ENCODE measurements at regions not wholly inside any gene's neighbourhood (a gene's known extent, or its start where the extent isn't known, plus 50 kb on each side); places are given as distances from the start of the nearest gene placed in this dataset.

DNA sequence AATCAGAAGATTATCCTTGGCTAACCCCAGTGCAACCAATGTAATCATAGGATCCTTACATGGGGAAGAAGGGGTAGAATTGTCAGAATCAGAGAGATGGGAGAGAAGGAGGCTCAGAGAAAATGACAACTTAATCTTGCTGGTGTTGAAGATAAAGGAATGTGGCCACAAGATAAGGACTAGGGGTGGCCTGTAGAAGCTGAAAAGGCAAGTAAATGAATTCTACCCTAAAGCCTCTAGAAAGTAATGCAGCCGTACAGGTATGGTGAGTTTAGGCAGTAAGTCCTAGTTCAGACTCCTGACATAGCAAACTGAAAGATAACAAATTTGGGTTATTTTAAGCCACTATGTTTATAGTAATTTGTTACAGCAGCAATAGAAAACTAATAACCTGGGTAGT lies 718.5 kb downstream of the SLITRK6 start:
- Histone ChIP-seq H3K4me3 (ENCODE audit: low read length) (no peak overlapping the region), H3K9me2 (replicated peaks; ENCODE audit: low read length) (no peaks in the 10 kb centered on the region), H3K79me2 (ENCODE audit: low read length) (no peaks in the 10 kb centered on the region), H3K4me2 (ENCODE audit: low read length) (no peak overlapping the region), H3K9ac (ENCODE audit: low read length) (no peak overlapping the region), H3K9me3 (ENCODE audit: low read length) (no peaks in the 10 kb centered on the region), H3K36me3 (ENCODE audit: low read depth, low read length) (no peaks in the 10 kb centered on the region), H3K27ac (ENCODE audit: low read length) (no peak overlapping the region), H4K20me1 (ENCODE audit: low read length) (no peaks in the 10 kb centered on the region), H3F3A (ENCODE audit: low read length, unreplicated experiment) (no peaks in the 10 kb centered on the region), H3K27me3 (ENCODE audit: low read length) (no peaks in the 10 kb centered on the region), H3K4me1 (ENCODE audit: insufficient read depth, low read length) (no peaks in the 10 kb centered on the region), H2AFZ (ENCODE audit: low read length) (no peak overlapping the region)
- no TSS peak for BruUV-seq (replicated peaks)
- ChIA-PET POLR2A (ENCODE audit: unreplicated experiment) (no interaction called here), CTCF (no interaction called here)
- ATAC-seq (no peak), DNase-seq (no peak)
- intact Hi-C loops (cut with micrococcal nuclease): no loop called here
- TF ChIP-seq EZH2phosphoT487 (IDR thresholded peaks at IDR 0.05; ENCODE audit: borderline replicate concordance, low read length) (no peak), EZH2 (IDR thresholded peaks at IDR 0.05; ENCODE audit: low read length, unreplicated experiment) (no peak)
- TF ChIP-seq, protein P1, sequence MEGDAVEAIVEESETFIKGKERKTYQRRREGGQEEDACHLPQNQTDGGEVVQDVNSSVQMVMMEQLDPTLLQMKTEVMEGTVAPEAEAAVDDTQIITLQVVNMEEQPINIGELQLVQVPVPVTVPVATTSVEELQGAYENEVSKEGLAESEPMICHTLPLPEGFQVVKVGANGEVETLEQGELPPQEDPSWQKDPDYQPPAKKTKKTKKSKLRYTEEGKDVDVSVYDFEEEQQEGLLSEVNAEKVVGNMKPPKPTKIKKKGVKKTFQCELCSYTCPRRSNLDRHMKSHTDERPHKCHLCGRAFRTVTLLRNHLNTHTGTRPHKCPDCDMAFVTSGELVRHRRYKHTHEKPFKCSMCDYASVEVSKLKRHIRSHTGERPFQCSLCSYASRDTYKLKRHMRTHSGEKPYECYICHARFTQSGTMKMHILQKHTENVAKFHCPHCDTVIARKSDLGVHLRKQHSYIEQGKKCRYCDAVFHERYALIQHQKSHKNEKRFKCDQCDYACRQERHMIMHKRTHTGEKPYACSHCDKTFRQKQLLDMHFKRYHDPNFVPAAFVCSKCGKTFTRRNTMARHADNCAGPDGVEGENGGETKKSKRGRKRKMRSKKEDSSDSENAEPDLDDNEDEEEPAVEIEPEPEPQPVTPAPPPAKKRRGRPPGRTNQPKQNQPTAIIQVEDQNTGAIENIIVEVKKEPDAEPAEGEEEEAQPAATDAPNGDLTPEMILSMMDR (conservative IDR thresholded peaks at IDR 0.05; ENCODE audit: low read depth, low read length): no peak

DNA sequence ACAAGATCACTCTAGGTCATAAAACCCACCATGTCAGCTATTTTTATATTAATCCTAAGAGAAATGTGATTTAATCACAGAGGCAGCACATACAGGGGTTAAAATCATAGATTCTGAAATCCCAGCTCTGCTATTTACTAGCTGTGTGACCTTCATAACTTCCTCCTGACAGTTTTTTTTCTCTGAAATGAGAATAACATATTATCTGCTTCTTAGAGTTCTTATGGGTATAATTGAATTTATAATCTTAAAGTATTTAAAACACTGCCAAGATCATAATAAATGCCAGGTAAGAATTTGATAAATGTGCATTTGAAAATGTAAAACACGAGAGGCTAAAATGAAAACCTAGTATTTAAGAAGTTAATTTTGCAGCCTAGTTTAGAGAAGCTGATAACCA lies 722.9 kb downstream of the SLITRK6 start:
- Histone ChIP-seq H3K79me2 (ENCODE audit: low read length) (no peaks in the 10 kb centered on the region), H3K27me3 (ENCODE audit: low read length) (no peaks in the 10 kb centered on the region), H2AFZ (ENCODE audit: low read length) (no peak overlapping the region), H3K4me3 (ENCODE audit: low read length) (no peak overlapping the region), H3K9ac (ENCODE audit: low read length) (no peak overlapping the region), H3K9me3 (ENCODE audit: low read length) (no peaks in the 10 kb centered on the region), H3K36me3 (ENCODE audit: low read depth, low read length) (no peaks in the 10 kb centered on the region), H3K9me2 (replicated peaks; ENCODE audit: low read length) (no peaks in the 10 kb centered on the region), H3K4me1 (ENCODE audit: insufficient read depth, low read length) (peaks cover 5% of the 10 kb centered on the region; the same call in 1 of the 2 replicates), H3K4me2 (ENCODE audit: low read length) (no peak overlapping the region), H3K27ac (ENCODE audit: low read length) (no peak overlapping the region), H4K20me1 (ENCODE audit: low read length) (no peaks in the 10 kb centered on the region), H3F3A (ENCODE audit: low read length, unreplicated experiment) (no peaks in the 10 kb centered on the region)
- no peak for ATAC-seq
- TF ChIP-seq EZH2phosphoT487 (IDR thresholded peaks at IDR 0.05; ENCODE audit: borderline replicate concordance, low read length) (no peak), EZH2 (IDR thresholded peaks at IDR 0.05; ENCODE audit: low read length, unreplicated experiment) (no peak)
- TF ChIP-seq, protein P1 (conservative IDR thresholded peaks at IDR 0.05; ENCODE audit: low read depth, low read length): no peak
- CTCF ChIA-PET: no interaction called here
- BruUV-seq (replicated peaks): no TSS peak
- no peak for DNase-seq
- POLR2A ChIA-PET (ENCODE audit: unreplicated experiment): no interaction called here
- intact Hi-C loops (cut with micrococcal nuclease): no loop called here

DNA sequence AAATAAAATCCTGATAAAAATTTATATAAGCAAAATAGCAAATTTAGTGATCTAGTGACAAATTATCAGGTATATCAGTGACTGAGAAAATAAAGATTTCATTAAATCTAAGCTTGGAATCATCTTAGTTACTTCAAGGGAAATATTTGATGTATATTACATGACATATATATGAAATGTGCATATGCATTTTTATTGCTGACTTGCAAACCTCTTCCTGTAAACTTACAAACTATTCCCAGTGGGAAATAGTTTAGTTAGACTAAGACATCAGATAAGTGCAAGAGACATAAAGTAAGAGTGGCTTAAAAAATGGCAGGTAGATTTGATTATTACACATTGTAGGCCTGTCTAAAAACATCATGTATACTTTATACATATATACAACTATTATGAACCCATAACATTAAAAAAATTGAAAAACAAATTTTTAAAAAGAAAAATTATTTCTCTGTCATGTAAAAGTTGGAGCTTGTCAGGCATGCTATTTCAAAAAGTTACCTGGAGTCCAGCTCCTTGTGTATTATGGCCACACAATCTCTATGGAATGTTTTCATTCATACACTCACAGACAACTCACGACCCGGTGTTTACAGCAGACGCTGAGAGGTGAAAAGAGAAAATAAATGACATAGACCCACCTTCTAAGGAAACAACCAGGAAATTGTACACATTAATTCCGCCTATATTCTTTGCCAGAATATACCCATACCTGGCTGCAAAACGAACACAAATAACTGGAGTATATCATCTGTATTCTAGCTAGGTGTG lies 724.5 kb downstream of the SLITRK6 start:
- H3K36me3 ChIP-seq (ENCODE audit: low read depth, low read length): no peaks in the 10 kb centered on the region
- no peak overlapping the region for H3K27ac ChIP-seq (ENCODE audit: low read length)
- peaks cover 5% of the 10 kb centered on the region; the same call in 1 of the 2 replicates for H3K4me1 ChIP-seq (ENCODE audit: insufficient read depth, low read length)
- intact Hi-C loops (cut with micrococcal nuclease): no loop called here
- no TSS peak for BruUV-seq (replicated peaks)
- H2AFZ ChIP-seq (ENCODE audit: low read length): peak overlapping the region; percentile 59
- no peak overlapping the region for H3K4me3 ChIP-seq (ENCODE audit: low read length)
- peak overlapping the region; percentile 51 for H3K4me2 ChIP-seq (ENCODE audit: low read length)
- no peak overlapping the region for H3K9ac ChIP-seq (ENCODE audit: low read length)
- peak; percentile 60 for DNase-seq
- no peaks in the 10 kb centered on the region for H4K20me1 ChIP-seq (ENCODE audit: low read length)
- H3K79me2 ChIP-seq (ENCODE audit: low read length): no peaks in the 10 kb centered on the region
- TF ChIP-seq EZH2 (IDR thresholded peaks at IDR 0.05; ENCODE audit: low read length, unreplicated experiment) (no peak), EZH2phosphoT487 (IDR thresholded peaks at IDR 0.05; ENCODE audit: borderline replicate concordance, low read length) (no peak)
- TF ChIP-seq, protein P1 (conservative IDR thresholded peaks at IDR 0.05; ENCODE audit: low read depth, low read length): no peak
- ChIA-PET POLR2A (ENCODE audit: unreplicated experiment) (no interaction called here), CTCF (no interaction called here)
- H3K9me3 ChIP-seq (ENCODE audit: low read length): no peaks in the 10 kb centered on the region
- no peaks in the 10 kb centered on the region for H3K9me2 ChIP-seq (replicated peaks; ENCODE audit: low read length)
- H3F3A ChIP-seq (ENCODE audit: low read length, unreplicated experiment): no peaks in the 10 kb centered on the region
- ATAC-seq: peak; percentile 67
- no peaks in the 10 kb centered on the region for H3K27me3 ChIP-seq (ENCODE audit: low read length)
